ENCODE measurements at regions not wholly inside any gene's neighbourhood (a gene's known extent, or its start where the extent isn't known, plus 50 kb on each side); places are given as distances from the start of the nearest gene placed in this dataset.

DNA sequence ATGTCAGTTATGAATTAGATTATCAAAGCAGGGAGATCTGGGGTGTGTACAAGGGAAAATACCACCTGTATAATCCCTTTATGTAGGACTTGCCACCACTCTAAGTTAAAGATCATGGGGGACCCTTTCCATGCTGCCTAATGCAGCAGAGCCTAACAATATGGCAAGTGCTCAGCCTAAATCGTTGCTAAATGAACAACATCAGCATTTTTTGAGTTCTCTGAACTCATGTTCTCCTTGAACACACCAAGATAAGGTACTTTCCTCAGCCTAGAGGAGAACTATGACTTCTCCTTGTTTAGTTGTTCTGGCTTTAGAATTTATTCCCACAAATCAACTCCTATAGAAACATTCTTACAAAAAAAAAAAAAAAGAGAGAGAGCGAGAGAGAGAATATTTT is 177.0 kb downstream of the DUSP10 start:
- TF ChIP-seq, protein P1, sequence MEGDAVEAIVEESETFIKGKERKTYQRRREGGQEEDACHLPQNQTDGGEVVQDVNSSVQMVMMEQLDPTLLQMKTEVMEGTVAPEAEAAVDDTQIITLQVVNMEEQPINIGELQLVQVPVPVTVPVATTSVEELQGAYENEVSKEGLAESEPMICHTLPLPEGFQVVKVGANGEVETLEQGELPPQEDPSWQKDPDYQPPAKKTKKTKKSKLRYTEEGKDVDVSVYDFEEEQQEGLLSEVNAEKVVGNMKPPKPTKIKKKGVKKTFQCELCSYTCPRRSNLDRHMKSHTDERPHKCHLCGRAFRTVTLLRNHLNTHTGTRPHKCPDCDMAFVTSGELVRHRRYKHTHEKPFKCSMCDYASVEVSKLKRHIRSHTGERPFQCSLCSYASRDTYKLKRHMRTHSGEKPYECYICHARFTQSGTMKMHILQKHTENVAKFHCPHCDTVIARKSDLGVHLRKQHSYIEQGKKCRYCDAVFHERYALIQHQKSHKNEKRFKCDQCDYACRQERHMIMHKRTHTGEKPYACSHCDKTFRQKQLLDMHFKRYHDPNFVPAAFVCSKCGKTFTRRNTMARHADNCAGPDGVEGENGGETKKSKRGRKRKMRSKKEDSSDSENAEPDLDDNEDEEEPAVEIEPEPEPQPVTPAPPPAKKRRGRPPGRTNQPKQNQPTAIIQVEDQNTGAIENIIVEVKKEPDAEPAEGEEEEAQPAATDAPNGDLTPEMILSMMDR (IDR thresholded peaks at IDR 0.05; ENCODE audit: extremely low read depth, insufficient read depth, missing control alignments) = no peak
- in situ Hi-C loops (cut with MboI; ENCODE audit: low pct_unique_long_range_greater_than_20kb, low sequenced_read_pairs, unreplicated experiment) = no loop called here
- no peak for DNase-seq (ENCODE audit: low spot score)

DNA sequence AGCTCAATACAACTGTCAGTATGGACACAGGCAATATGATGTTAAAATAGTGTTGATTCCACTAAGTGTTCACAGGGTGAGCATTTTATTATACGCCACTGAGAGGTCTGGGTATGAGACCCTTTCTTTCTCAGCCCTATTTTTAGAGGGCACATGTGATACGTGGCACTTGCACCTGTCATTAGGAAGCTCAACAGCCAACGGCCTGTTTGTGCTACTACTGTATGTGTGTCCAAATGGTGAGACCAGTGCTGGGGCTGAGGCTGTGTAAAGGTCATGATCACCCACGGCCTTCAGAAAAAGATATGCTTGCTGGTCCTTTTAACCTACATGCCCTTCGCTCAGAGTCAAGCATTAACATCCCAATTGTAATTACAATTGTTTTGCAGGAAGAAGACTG is 176.2 kb downstream of the DUSP10 start:
- TF ChIP-seq, protein P1 (IDR thresholded peaks at IDR 0.05; ENCODE audit: extremely low read depth, insufficient read depth, missing control alignments) = no peak
- in situ Hi-C loops (cut with MboI; ENCODE audit: low pct_unique_long_range_greater_than_20kb, low sequenced_read_pairs, unreplicated experiment) = no loop called here
- DNase-seq (ENCODE audit: low spot score) = no peak

DNA sequence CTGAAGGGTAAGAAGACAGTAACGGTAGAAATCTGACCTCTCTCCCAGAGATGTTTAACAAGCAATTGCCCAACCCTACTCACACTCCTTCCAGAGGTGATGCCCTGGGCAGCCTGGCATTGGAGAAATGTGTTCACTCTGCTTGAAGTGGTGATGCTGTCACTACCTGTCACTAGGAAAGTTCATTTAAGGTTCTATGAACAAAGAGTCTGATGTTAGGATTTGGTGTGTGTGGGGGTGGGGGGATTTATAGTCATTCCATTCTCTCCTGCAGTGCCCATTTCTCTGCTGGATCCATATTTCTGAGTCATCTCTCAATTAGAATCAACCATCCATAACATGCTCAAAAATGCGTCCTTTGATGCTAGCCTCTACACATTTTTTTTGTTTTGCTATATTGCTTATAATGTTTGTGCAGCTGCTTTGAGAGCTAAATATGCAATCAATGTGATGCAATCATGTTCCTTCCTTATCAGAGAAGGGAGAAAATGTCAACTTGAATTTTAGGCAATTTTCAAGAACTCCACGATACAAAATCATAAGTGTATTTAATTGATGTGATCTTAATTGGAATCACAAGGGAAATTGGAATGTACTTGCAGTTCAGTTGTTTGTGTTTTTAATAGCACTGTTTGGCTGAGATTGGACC is 173.9 kb downstream of the DUSP10 start:
- TF ChIP-seq, protein P1 (IDR thresholded peaks at IDR 0.05; ENCODE audit: extremely low read depth, insufficient read depth, missing control alignments) = no peak
- no peak for DNase-seq (ENCODE audit: low spot score)
- in situ Hi-C loops (cut with MboI; ENCODE audit: low pct_unique_long_range_greater_than_20kb, low sequenced_read_pairs, unreplicated experiment) = no loop called here

DNA sequence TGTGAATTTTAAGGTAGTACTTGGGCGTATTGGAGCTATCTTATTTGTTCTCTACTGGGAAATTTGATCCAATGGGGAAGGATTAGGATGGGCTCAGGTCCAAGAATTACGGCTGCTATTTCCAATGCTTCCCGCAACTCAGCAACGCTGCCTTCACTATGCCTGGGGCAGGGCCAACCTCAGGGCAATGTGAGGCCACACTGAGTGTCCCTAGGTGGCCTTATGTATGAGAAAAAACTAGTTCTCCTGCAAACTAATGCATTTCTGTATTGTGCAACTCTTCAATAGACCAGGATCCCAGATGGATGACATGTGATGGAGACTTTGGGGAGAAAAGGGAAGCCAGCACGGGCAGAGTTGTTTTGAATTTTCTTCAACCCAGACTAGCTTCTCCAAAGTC is 168.1 kb downstream of the DUSP10 start:
- in situ Hi-C loops (cut with MboI; ENCODE audit: low pct_unique_long_range_greater_than_20kb, low sequenced_read_pairs, unreplicated experiment) = no loop called here
- DNase-seq (ENCODE audit: low spot score) = no peak
- TF ChIP-seq, protein P1 (IDR thresholded peaks at IDR 0.05; ENCODE audit: extremely low read depth, insufficient read depth, missing control alignments) = no peak

DNA sequence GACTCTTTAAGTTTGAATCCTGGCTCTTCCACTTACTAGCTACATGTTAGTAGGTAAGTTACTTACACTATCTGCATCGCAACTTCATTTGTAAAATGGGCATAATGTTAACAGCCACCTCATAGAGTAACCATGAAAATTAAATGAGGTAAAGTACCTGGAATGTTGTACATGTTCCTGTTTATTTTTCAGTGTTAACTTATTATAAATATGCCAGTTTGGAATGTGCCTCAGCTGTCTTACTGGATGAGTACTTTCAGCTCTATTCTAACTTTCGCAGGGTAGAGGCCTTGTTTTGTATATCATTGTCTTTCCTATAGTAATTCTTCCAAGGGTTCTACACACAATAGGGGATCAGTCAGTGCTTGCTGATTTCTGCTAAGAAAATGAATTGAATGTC is 167.4 kb downstream of the DUSP10 start:
- TF ChIP-seq, protein P1 (IDR thresholded peaks at IDR 0.05; ENCODE audit: extremely low read depth, insufficient read depth, missing control alignments) = no peak
- in situ Hi-C loops (cut with MboI; ENCODE audit: low pct_unique_long_range_greater_than_20kb, low sequenced_read_pairs, unreplicated experiment) = no loop called here
- no peak for DNase-seq (ENCODE audit: low spot score)

DNA sequence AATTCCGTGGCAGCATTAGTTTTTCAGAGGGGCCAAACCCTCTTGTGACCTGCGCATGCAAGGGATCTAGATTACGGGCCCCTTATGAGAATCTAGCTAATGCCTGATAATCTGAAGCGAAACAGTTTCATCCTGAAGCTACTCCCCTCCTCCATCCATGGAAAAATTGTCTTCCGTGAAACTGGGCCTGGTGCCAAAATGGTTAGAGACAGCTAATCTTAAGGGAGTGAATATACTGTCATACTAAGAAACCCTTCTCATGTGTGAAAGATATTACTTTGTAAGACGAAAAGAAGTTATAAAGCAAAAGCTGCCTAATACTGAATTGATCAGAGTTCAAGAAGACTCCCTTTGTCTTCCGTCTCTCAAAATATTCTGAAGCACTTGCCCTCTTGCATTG is 166.3 kb downstream of the DUSP10 start:
- TF ChIP-seq, protein P1 (IDR thresholded peaks at IDR 0.05; ENCODE audit: extremely low read depth, insufficient read depth, missing control alignments) = no peak
- in situ Hi-C loops (cut with MboI; ENCODE audit: low pct_unique_long_range_greater_than_20kb, low sequenced_read_pairs, unreplicated experiment) = no loop called here
- DNase-seq (ENCODE audit: low spot score) = no peak
